HCT116 (cell line): ENCODE measurements at regions not wholly inside any gene's neighbourhood (a gene's known extent, or its start where the extent isn't known, plus 50 kb on each side); places are given as distances from the start of the nearest gene placed in this dataset.

Experiments used
- ATAC-seq: fragments of 200-7000 bp; cut with Tn5 transposase; 2 replicates; pipeline ENCODE4 v1.9.1; 2020; ENCODE audit warnings: mild to moderate bottlenecking, moderate library complexity
- BruUV-seq: library from RNA; stranded (reverse); fragments of 400-500 nt; replicated peaks from 2 replicates; lab custom pipeline; 2021; lab: Mats Ljungman, UMichigan
- CTCF ChIA-PET: fragments of 300-600 bp; sonication (Branson Sonifier 250); formaldehyde crosslinking; loops from one replicate; lab custom pipeline; 2021; ENCODE audit warnings: antibody characterized with exemption; lab: Charles Lee
- POLR2A ChIA-PET: fragments of 300-600, 350-600 bp; sonication (Branson Sonifier 250); formaldehyde crosslinking; loops from one replicate; lab custom pipeline; 2021; ENCODE audit warnings: antibody characterized with exemption; lab: Charles Lee
- RAD21 ChIA-PET, 2 experiments: fragments of 300-600 bp; sonication (Branson Sonifier 250); formaldehyde crosslinking; loops; one replicate each; lab custom pipeline; 2023; ENCODE audit warnings: low total read pairs in 2 of 2; ENCODE audit not compliant: uncharacterized antibody in 2 of 2, unreplicated experiment in 2 of 2, low non-redundant PET in 1 of 2; lab: Charles Lee
- DNase-seq: peaks from one replicate; pipeline ENCODE4 v3.0.0-alpha.2; 2010; ENCODE audit warnings: low read depth, low spot score
- H2AFZ ChIP-seq: fragments of 200-600 bp; shearing (Covaris generic), sonication (generic); 2 replicates; pipeline ENCODE4 v1.6.1; 2017; ENCODE audit warnings: low read depth, mixed run types, mixed read lengths, antibody characterized with exemption, low read length; ENCODE audit not compliant: poor library complexity, severe bottlenecking
- H3K27ac ChIP-seq: 2 replicates; pipeline ENCODE4 v1.5.1; 2012; ENCODE audit warnings: low read depth, low read length
- H3K27me3 ChIP-seq: fragments of 200-600 bp; sonication (generic); 2 replicates; pipeline ENCODE4 v1.6.1; 2016; ENCODE audit warnings: mixed run types, low read length, mixed read lengths; ENCODE audit not compliant: insufficient read depth
- H3K36me3 ChIP-seq, 2 experiments: fragments of 200-500 bp in 1 of 2; fragments of 200-600 bp in 1 of 2; sonication (Bioruptor generic) in 1 of 2; sonication (generic) in 1 of 2; 2 replicates each; pipeline versions ENCODE4 v1.5.1 to v1.6.1; 2014 to 2016; ENCODE audit warnings: low read length in 2 of 2, inconsistent platforms in 1 of 2, mixed read lengths in 1 of 2, mixed run types in 1 of 2; ENCODE audit not compliant: insufficient read depth in 2 of 2, control insufficient read depth in 1 of 2
- H3K4me1 ChIP-seq, 2 experiments: fragments of 200-600 bp in 1 of 2; sonication (generic) in 1 of 2; 2 replicates each; pipeline versions ENCODE4 v1.5.1 to v1.6.1; 2012 to 2017; ENCODE audit warnings: low read length in 2 of 2, inconsistent platforms in 1 of 2, mild to moderate bottlenecking in 1 of 2, mixed read lengths in 1 of 2, mixed run types in 1 of 2, moderate library complexity in 1 of 2; ENCODE audit not compliant: insufficient read depth in 2 of 2, control insufficient read depth in 1 of 2
- H3K4me2 ChIP-seq: fragments of 200-600 bp; sonication (generic); 2 replicates; pipeline ENCODE4 v1.6.1; 2017; ENCODE audit warnings: mixed run types, low read length, mixed read lengths
- H3K4me3 ChIP-seq, 2 experiments: fragments of 200-600 bp in 1 of 2; sonication (generic) in 1 of 2; replicated peaks in 1 of 2; 2 replicates each; pipeline ENCODE4 v1.5.1; 2011 to 2016; ENCODE audit warnings: low read length in 2 of 2, control low read depth in 1 of 2, low read depth in 1 of 2, mild to moderate bottlenecking in 1 of 2, mixed read lengths in 1 of 2, mixed run types in 1 of 2
- H3K79me2 ChIP-seq: fragments of 200-600 bp; sonication (generic); 2 replicates; pipeline ENCODE4 v1.6.1; 2017; ENCODE audit warnings: mild to moderate bottlenecking, mixed run types, low read length, moderate library complexity, mixed read lengths; ENCODE audit not compliant: insufficient read depth
- H3K9ac ChIP-seq: fragments of 200-600 bp; sonication (generic); 2 replicates; pipeline ENCODE4 v1.6.1; 2016; ENCODE audit warnings: low read length, mixed read lengths
- H3K9me2 ChIP-seq: fragments of 200-600 bp; sonication (generic), shearing (Covaris generic); 2 replicates; pipeline ENCODE4 v1.6.1; 2017; ENCODE audit warnings: mixed run types, mild to moderate bottlenecking, moderate library complexity; ENCODE audit not compliant: insufficient read depth
- H3K9me3 ChIP-seq, 2 experiments: fragments of 200-500 bp in 1 of 2; fragments of 200-600 bp in 1 of 2; sonication (Bioruptor generic) in 1 of 2; sonication (generic) in 1 of 2; 2 replicates each; pipeline ENCODE4 v1.6.1; 2014 to 2017; ENCODE audit warnings: low read length in 2 of 2, mixed read lengths in 2 of 2, inconsistent platforms in 1 of 2, low read depth in 1 of 2, mild to moderate bottlenecking in 1 of 2, mixed run types in 1 of 2, moderate library complexity in 1 of 2; ENCODE audit not compliant: control insufficient read depth in 1 of 2, insufficient read depth in 1 of 2
- H4K20me1 ChIP-seq: fragments of 200-600 bp; sonication (generic), shearing (Covaris generic); 2 replicates; pipeline ENCODE4 v1.6.1; 2017; ENCODE audit warnings: mixed run types, mild to moderate bottlenecking, moderate library complexity; ENCODE audit not compliant: insufficient read depth
- EGR1 ChIP-seq: IDR thresholded peaks from 2 replicates; pipeline ENCODE4 v1.6.1; 2012; ENCODE audit warnings: low read depth
- EZH2 ChIP-seq: fragments of 200-600 bp; sonication (generic); IDR thresholded peaks from 2 replicates; pipeline ENCODE4 v1.6.1; 2017; ENCODE audit warnings: antibody characterized with exemption, mixed run types
- EZH2phosphoT487 ChIP-seq: fragments of 200-600 bp; IDR thresholded peaks from 2 replicates; pipeline ENCODE4 v1.6.1; 2018; ENCODE audit warnings: antibody characterized with exemption, borderline replicate concordance
- POLR2AphosphoS5 ChIP-seq: IDR thresholded peaks from 2 replicates; pipeline ENCODE4 v1.6.1; 2011; ENCODE audit warnings: mild to moderate bottlenecking, low read depth, low read length, moderate library complexity
- RAD21 ChIP-seq: IDR thresholded peaks from 2 replicates; pipeline ENCODE4 v1.6.1; 2012; ENCODE audit warnings: low read depth, mild to moderate bottlenecking
- SIN3A ChIP-seq: IDR thresholded peaks from 2 replicates; pipeline ENCODE4 v1.6.1; 2012; ENCODE audit warnings: low read depth
- SP1 ChIP-seq: IDR thresholded peaks from 2 replicates; pipeline ENCODE4 v1.6.1; 2012; ENCODE audit warnings: low read depth
- TCF7L2 ChIP-seq: IDR thresholded peaks from 2 replicates; pipeline ENCODE4 v1.7.0; 2011; ENCODE audit warnings: borderline replicate concordance, inconsistent platforms; ENCODE audit not compliant: insufficient read depth, insufficient read length; ENCODE audit errors: extremely low read depth
- ZBTB33 ChIP-seq: IDR thresholded peaks from 2 replicates; pipeline ENCODE4 v1.6.1; 2011; ENCODE audit warnings: mild to moderate bottlenecking, low read length, moderate library complexity; ENCODE audit not compliant: insufficient replicate concordance; ENCODE audit errors: extremely low read depth
- ZFX ChIP-seq: fragments of 450-650 bp; IDR thresholded peaks from 2 replicates; pipeline ENCODE4 v1.6.1; 2017
- ZNF274 ChIP-seq: fragments of 200-500 bp; sonication (Bioruptor generic); IDR thresholded peaks from 2 replicates; pipeline ENCODE4 v1.6.1; 2014; ENCODE audit warnings: mild to moderate bottlenecking, low read depth, low read length, inconsistent platforms
- intact Hi-C: fragments of 100-400 bp; cut with micrococcal nuclease; formaldehyde crosslinking; loops from 2 replicates; pipeline ENCODE4 v1.10.0; 2022
- TF ChIP-seq, protein P1 (sequence below): IDR thresholded peaks from 2 replicates; pipeline ENCODE4 v1.6.1; 2012

DNA sequence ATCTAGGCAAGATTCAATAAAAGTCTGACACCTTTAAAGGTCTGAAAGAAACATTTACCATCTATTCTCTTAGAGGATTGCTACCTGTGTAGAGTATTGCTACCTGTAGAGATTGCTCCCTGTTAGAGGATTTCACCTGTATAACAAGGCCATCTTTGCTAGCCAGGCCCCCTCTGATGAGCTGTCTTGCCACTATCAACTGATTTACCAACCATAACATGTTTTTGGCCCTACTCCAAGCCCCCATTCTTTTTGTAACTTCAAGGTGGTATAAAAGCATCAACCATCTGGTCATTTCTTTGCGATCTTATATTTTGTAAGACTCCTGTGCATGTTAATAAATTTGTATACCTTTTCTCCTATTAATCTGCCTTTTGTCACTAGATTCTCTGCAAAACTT lies 424.7 kb upstream of the CAMK1G start:
- POLR2A ChIA-PET = no interaction called here
- no peak overlapping the region for H3K9ac ChIP-seq
- H3K27me3 ChIP-seq = 0 out of 2 replicates have a peak, but pooled peaks cover 4% of the 10 kb centered on the region
- no peak overlapping the region for H2AFZ ChIP-seq
- no peaks in the 10 kb centered on the region for H3K36me3 ChIP-seq
- H3K4me1 ChIP-seq = no peaks in the 10 kb centered on the region
- no peak overlapping the region for H3K27ac ChIP-seq
- intact Hi-C loops = no loop called here
- BruUV-seq = no TSS peak
- no peaks in the 10 kb centered on the region for H4K20me1 ChIP-seq
- CTCF ChIA-PET = no interaction called here
- H3K9me3 ChIP-seq = no peaks in the 10 kb centered on the region
- no peak overlapping the region for H3K4me2 ChIP-seq
- RAD21 ChIA-PET = no interaction called here
- no peaks in the 10 kb centered on the region for H3K79me2 ChIP-seq
- TF ChIP-seq EGR1 (no peak), POLR2AphosphoS5 (no peak), EZH2phosphoT487 (no peak), ZBTB33 (no peak), ZNF274 (no peak), ZFX (no peak), EZH2 (no peak), SP1 (no peak), RAD21 (no peak), TCF7L2 (no peak), SIN3A (no peak)
- TF ChIP-seq, protein P1, sequence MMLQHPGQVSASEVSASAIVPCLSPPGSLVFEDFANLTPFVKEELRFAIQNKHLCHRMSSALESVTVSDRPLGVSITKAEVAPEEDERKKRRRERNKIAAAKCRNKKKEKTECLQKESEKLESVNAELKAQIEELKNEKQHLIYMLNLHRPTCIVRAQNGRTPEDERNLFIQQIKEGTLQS = no peak
- no peaks in the 10 kb centered on the region for H3K9me2 ChIP-seq
- no peak overlapping the region for H3K4me3 ChIP-seq
- no peak for ATAC-seq
- no peak for DNase-seq
